SK-N-SH (cell line): ENCODE measurements at regions not wholly inside any gene's neighbourhood (a gene's known extent, or its start where the extent isn't known, plus 50 kb on each side); places are given as distances from the start of the nearest gene placed in this dataset.

Experiments
- CTCF ChIA-PET: fragments of 300-600, 350-600 bp; formaldehyde crosslinking; extraction: SDS; loops from one replicate; lab custom pipeline; 2021; lab: Yijun Ruan, JAX
- POLR2A ChIA-PET: fragments of 350-600 bp; sonication (Branson Sonifier 250); formaldehyde crosslinking; extraction: SDS; loops from one replicate; lab custom pipeline; 2020; ENCODE audit warnings: antibody characterized with exemption, inconsistent platforms; lab: Yijun Ruan, JAX
- DNase-seq: peaks from one replicate; pipeline ENCODE4 v3.0.0; 2012
- H2AFZ ChIP-seq: fragments of 200-600 bp; sonication (generic); 2 replicates; pipeline ENCODE4 v1.8.1; 2016; ENCODE audit warnings: antibody characterized with exemption, mild to moderate bottlenecking, low read depth
- H3F3A ChIP-seq: fragments of 200-600 bp; sonication (generic); replicated peaks from 2 replicates; pipeline ENCODE3; 2016; ENCODE audit warnings: antibody characterized with exemption, mild to moderate bottlenecking; ENCODE audit not compliant: insufficient read depth
- H3K27ac ChIP-seq, 2 experiments: fragments of 200-500 bp in 1 of 2; fragments of 200-600 bp in 1 of 2; sonication (Bioruptor generic) in 1 of 2; sonication (generic), shearing (Covaris generic) in 1 of 2; 2 replicates each; pipeline versions ENCODE4 v1.5.1 to v1.6.1; 2014 to 2016; ENCODE audit warnings: low read depth in 2 of 2, inconsistent platforms in 1 of 2, low read length in 1 of 2, mild to moderate bottlenecking in 1 of 2, mixed read lengths in 1 of 2
- H3K27me3 ChIP-seq: fragments of 200-600 bp; sonication (generic), shearing (Covaris generic); 2 replicates; pipeline ENCODE4 v1.6.1; 2016; ENCODE audit warnings: mixed run types; ENCODE audit not compliant: insufficient read depth
- H3K36me3 ChIP-seq, 2 experiments: fragments of 200-500 bp in 1 of 2; fragments of 200-600 bp in 1 of 2; sonication (Bioruptor generic) in 1 of 2; sonication (generic) in 1 of 2; replicated peaks in 1 of 2; 2 replicates each; pipeline versions ENCODE3 to v1.5.1; 2014 to 2016; ENCODE audit warnings: low read length in 1 of 2, mild to moderate bottlenecking in 1 of 2; ENCODE audit not compliant: insufficient read depth in 2 of 2, control insufficient read depth in 1 of 2
- H3K4me1 ChIP-seq, 2 experiments: fragments of 200-500 bp in 1 of 2; fragments of 200-600 bp in 1 of 2; sonication (Bioruptor generic) in 1 of 2; sonication (generic), shearing (Covaris generic) in 1 of 2; 2 replicates each; pipeline versions ENCODE4 v1.5.1 to v1.6.1; 2014 to 2016; ENCODE audit warnings: low read depth in 1 of 2, low read length in 1 of 2, mixed run types in 1 of 2; ENCODE audit not compliant: insufficient read depth in 2 of 2, control insufficient read depth in 1 of 2
- H3K4me2 ChIP-seq: fragments of 200-600 bp; sonication (generic), shearing (Covaris generic); 2 replicates; pipeline ENCODE4 v1.6.1; 2017; ENCODE audit warnings: mixed run types
- H3K4me3 ChIP-seq, 2 experiments: fragments of 200-500 bp in 1 of 2; fragments of 200-600 bp in 1 of 2; sonication (Bioruptor generic) in 1 of 2; sonication (generic), shearing (Covaris generic) in 1 of 2; 2 replicates each; pipeline versions ENCODE4 v1.5.1 to v1.8.1; 2014 to 2016; ENCODE audit warnings: low read depth in 2 of 2, inconsistent platforms in 1 of 2, low read length in 1 of 2, mild to moderate bottlenecking in 1 of 2, mixed read lengths in 1 of 2, moderate library complexity in 1 of 2
- H3K79me2 ChIP-seq: fragments of 200-600 bp; sonication (generic); 2 replicates; pipeline ENCODE4 v1.8.1; 2017; ENCODE audit warnings: mild to moderate bottlenecking; ENCODE audit not compliant: insufficient read depth
- H3K9ac ChIP-seq: fragments of 200-600 bp; sonication (generic); 2 replicates; pipeline ENCODE4 v1.6.1; 2017; ENCODE audit warnings: mixed run types
- H3K9me2 ChIP-seq: fragments of 200-600 bp; sonication (generic); 2 replicates; pipeline ENCODE4 v1.6.1; 2017; ENCODE audit warnings: mixed run types
- H3K9me3 ChIP-seq: fragments of 200-600 bp; sonication (generic); 2 replicates; pipeline ENCODE4 v1.6.1; 2017; ENCODE audit warnings: mixed run types, mild to moderate bottlenecking, moderate library complexity
- H4K20me1 ChIP-seq: fragments of 200-600 bp; sonication (generic); 2 replicates; pipeline ENCODE4 v1.6.1; 2017; ENCODE audit warnings: mild to moderate bottlenecking, mixed run types; ENCODE audit not compliant: insufficient read depth
- CHD2 ChIP-seq: fragments of 150-350 bp; IDR thresholded peaks from 2 replicates; pipeline ENCODE4 v1.6.1; 2018; ENCODE audit warnings: low read length; ENCODE audit not compliant: partially characterized antibody
- ELF1 ChIP-seq: IDR thresholded peaks from 2 replicates; pipeline ENCODE4 v1.4.0; 2012
- EP300 ChIP-seq, 2 experiments: IDR thresholded peaks; 2 replicates each; pipeline versions ENCODE4 v1.4.0 to v1.6.1; 2012; ENCODE audit warnings: borderline replicate concordance in 1 of 2, low read depth in 1 of 2, low read length in 1 of 2
- FOXJ3 ChIP-seq: sonication (generic); formaldehyde crosslinking; IDR thresholded peaks from 2 replicates; pipeline ENCODE4 v1.5.1; 2020; ENCODE audit warnings: mild to moderate bottlenecking, missing genetic modification reagents
- FOXM1 ChIP-seq: IDR thresholded peaks from 2 replicates; pipeline ENCODE4 v1.4.0; 2012; ENCODE audit warnings: low read depth, mild to moderate bottlenecking
- GATA2 ChIP-seq: sonication (generic); formaldehyde crosslinking; IDR thresholded peaks from 2 replicates; pipeline ENCODE4 v1.5.0; 2020; ENCODE audit warnings: mild to moderate bottlenecking, missing genetic modification reagents
- IRF3 ChIP-seq: fragments of 150-350 bp; IDR thresholded peaks from 2 replicates; pipeline ENCODE4 v1.6.1; 2016; ENCODE audit warnings: mild to moderate bottlenecking, low read depth, low read length
- JUND ChIP-seq: IDR thresholded peaks from 2 replicates; pipeline ENCODE4 v1.4.0; 2012
- NRF1 ChIP-seq: IDR thresholded peaks from 2 replicates; pipeline ENCODE4 v1.6.1; 2012; ENCODE audit warnings: low read depth, mild to moderate bottlenecking, low read length
- PBX3 ChIP-seq: IDR thresholded peaks from 2 replicates; pipeline ENCODE4; 2012
- RAD21 ChIP-seq: IDR thresholded peaks from 2 replicates; pipeline ENCODE4 v1.6.1; 2012; ENCODE audit warnings: mild to moderate bottlenecking, low read length
- RXRA ChIP-seq: IDR thresholded peaks from 2 replicates; pipeline ENCODE4 v1.4.0; 2012; ENCODE audit warnings: low read depth, mild to moderate bottlenecking, borderline replicate concordance
- SMC3 ChIP-seq: IDR thresholded peaks from 2 replicates; pipeline ENCODE4 v1.6.1; 2012; ENCODE audit warnings: low read depth, low read length, improper control_type of control experiment
- TCF12 ChIP-seq: IDR thresholded peaks from 2 replicates; pipeline ENCODE4 v1.4.0; 2012
- YY1 ChIP-seq: IDR thresholded peaks from 2 replicates; pipeline ENCODE4 v1.4.0; 2012; ENCODE audit warnings: low read depth, mild to moderate bottlenecking
- ZBTB33 ChIP-seq: IDR thresholded peaks from 2 replicates; pipeline ENCODE4 v1.4.0; 2012; ENCODE audit warnings: low read depth, borderline replicate concordance
- WGBS: methylation state at CpG from one replicate; pipeline ENCODE4 v1.1.6; 2017; ENCODE audit warnings: low lambda C conversion rate; 5-methylcytosine and 5-hydroxymethylcytosine counted together

- TF ChIP-seq RAD21: no peak
- Histone ChIP-seq H3K9ac (no peak overlapping the region), H3K4me2 (no peak overlapping the region), H4K20me1 (no peaks in the 10 kb centered on the region), H3K27ac (no peak overlapping the region), H3K27me3 (peaks cover 7% of the 10 kb centered on the region; the same call in 1 of the 2 replicates), H3F3A (no peaks in the 10 kb centered on the region), H3K9me2 (no peaks in the 10 kb centered on the region; the same call in 1 of the 2 replicates), H3K36me3 (no peaks in the 10 kb centered on the region), H3K79me2 (no peaks in the 10 kb centered on the region), H2AFZ (no peak overlapping the region), H3K9me3 (no peaks in the 10 kb centered on the region), H3K4me3 (no peak overlapping the region), H3K4me1 (peaks cover 0 to 4% of the 10 kb centered on the region in 2 experiments; a peak in 1 of 4 replicates)
- WGBS: 28% methylated on average over 5 of the region's 12 CpGs
- CTCF ChIA-PET: interaction anchor here (0.6 kb wide), 1 partner anchor 44 kb away, joined by 3 read pairs; no protein-coding TSS in a partner anchor
- peak; percentile 36 for DNase-seq
- POLR2A ChIA-PET: no interaction called here
Observed at GRCh38 chr4:187124331-187124730, 400.7 kb upstream of the FAT1 start.

- Histone ChIP-seq H3K27ac (no peak overlapping the region), H3K79me2 (no peaks in the 10 kb centered on the region), H4K20me1 (no peaks in the 10 kb centered on the region), H3K27me3 (peaks cover 7% of the 10 kb centered on the region; the same call in 1 of the 2 replicates), H3K4me2 (no peak overlapping the region), H3K36me3 (no peaks in the 10 kb centered on the region), H3K4me3 (no peak overlapping the region), H3F3A (no peaks in the 10 kb centered on the region), H2AFZ (no peak overlapping the region), H3K9me2 (no peaks in the 10 kb centered on the region; the same call in 1 of the 2 replicates), H3K4me1 (peaks cover 0 to 4% of the 10 kb centered on the region in 2 experiments; a peak in 1 of 4 replicates), H3K9ac (no peak overlapping the region), H3K9me3 (no peaks in the 10 kb centered on the region)
- WGBS: 69% methylated on average over 19 of the region's 19 CpGs
- DNase-seq: no peak
- ChIA-PET POLR2A (no interaction called here), CTCF (interaction anchor here (0.6 kb wide), 1 partner anchor 43 kb away, joined by 3 read pairs; no protein-coding TSS in a partner anchor)
- TF ChIP-seq FOXJ3 (CRISPR knock-in tag): no peak
- no peak for TF ChIP-seq CHD2
Observed at GRCh38 chr4:187125062-187125461, 401.4 kb upstream of the FAT1 start.

- Histone ChIP-seq H3F3A (no peaks in the 10 kb centered on the region), H3K4me3 (no peak overlapping the region), H2AFZ (no peak overlapping the region), H3K27ac (no peak overlapping the region), H3K4me2 (no peak overlapping the region), H3K27me3 (peaks cover 7% of the 10 kb centered on the region; the same call in 1 of the 2 replicates), H3K9me3 (no peaks in the 10 kb centered on the region), H3K79me2 (no peaks in the 10 kb centered on the region), H3K9me2 (no peaks in the 10 kb centered on the region; the same call in 1 of the 2 replicates), H3K36me3 (no peaks in the 10 kb centered on the region), H4K20me1 (no peaks in the 10 kb centered on the region), H3K9ac (no peak overlapping the region), H3K4me1 (peaks cover 0 to 4% of the 10 kb centered on the region in 2 experiments; a peak in 1 of 4 replicates)
- ChIA-PET POLR2A (no interaction called here), CTCF (no interaction called here)
- no peak for TF ChIP-seq TCF12
- TF ChIP-seq ELF1: no peak
- TF ChIP-seq PBX3: no peak
- TF ChIP-seq ZBTB33: no peak
- TF ChIP-seq JUND: no peak
- no peak for TF ChIP-seq FOXJ3 (CRISPR knock-in tag)
- TF ChIP-seq YY1: no peak
- no peak for TF ChIP-seq SMC3
- no peak for TF ChIP-seq IRF3
- no peak for TF ChIP-seq RAD21
- TF ChIP-seq NRF1: no peak
- TF ChIP-seq EP300 (IDR thresholded peaks at IDR 0.05; ENCODE audit: borderline replicate concordance in 1 of 2, low read depth in 1 of 2, low read length in 1 of 2): no peak
- TF ChIP-seq FOXM1: no peak
- no peak for TF ChIP-seq RXRA
- no peak for TF ChIP-seq GATA2 (CRISPR knock-in tag)
- WGBS: 28% methylated on average over 3 of the region's 3 CpGs
- no peak for DNase-seq
Observed at GRCh38 chr4:187127456-187127855, 403.8 kb upstream of the FAT1 start.
